ENCODE measurements at regions not wholly inside any gene's neighbourhood (a gene's known extent, or its start where the extent isn't known, plus 50 kb on each side); places are given as distances from the start of the nearest gene placed in this dataset.

DNA sequence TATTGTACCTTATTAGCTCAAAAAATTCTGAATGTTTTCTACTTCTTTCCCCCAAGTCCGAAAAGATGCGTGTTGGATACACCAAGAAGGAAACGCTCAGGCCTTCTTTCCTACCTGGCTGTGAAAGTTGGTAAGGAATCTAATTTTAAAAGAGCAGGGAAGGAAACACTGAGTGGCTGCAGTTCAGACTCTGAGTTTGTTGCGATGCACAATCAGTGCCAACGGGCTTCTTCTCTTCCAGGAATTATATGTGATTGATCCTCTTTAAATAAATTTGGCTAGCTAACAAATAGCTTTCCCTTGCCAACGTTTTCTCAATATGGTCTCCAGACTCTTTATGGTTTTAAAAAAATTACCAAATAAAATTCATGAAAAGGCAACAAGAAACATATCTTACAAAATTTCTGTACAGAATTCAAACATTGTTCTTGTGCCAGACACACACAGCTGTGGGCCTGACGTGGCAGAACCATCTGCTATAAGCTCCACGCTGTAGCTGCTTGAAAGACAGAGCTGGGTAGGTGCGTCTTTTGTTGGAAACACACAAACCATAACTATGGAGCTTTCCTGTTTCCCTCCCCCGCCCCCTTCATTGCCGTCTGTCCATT is 493.1 kb downstream of the ZNF608 start:
- peak in 1 of 2 experiments; percentile 13 for DNase-seq

- no peak for DNase-seq
These were observed 493.7 kb downstream of the ZNF608 start for GRCh38 chr5:124252747-124253146.

DNA sequence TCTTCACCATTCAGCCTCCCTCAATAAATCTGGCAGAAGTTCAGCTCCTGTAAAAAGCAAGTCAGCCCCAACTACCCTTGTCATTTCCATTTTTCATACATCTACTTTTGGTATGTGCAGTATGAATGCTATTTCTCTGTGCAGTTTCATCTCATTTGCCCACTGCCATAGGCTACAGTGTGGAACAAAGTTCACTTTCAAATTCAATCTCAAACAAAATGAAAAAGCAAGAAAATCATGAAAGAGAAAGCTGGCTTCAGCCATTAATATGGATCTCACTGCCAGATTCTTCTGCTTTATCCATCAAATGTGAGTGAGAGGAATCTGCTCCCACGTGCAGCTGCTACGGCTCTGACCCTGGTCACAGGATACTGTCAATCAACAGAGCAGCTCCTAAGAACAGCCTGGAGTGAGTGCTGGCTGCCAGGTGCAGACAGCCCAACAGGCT is 494.2 kb downstream of the ZNF608 start:
- DNase-seq: peak; percentile 23 to 51

- DNase-seq: no peak
These were observed 501.2 kb downstream of the ZNF608 start for GRCh38 chr5:124245276-124245675.

GRCh38 chr5:124240732-124241131 is 505.7 kb downstream of the ZNF608 start:
- DNase-seq: no peak

- no peak for DNase-seq
These were observed 506.9 kb downstream of the ZNF608 start for GRCh38 chr5:124239572-124239971.

DNA sequence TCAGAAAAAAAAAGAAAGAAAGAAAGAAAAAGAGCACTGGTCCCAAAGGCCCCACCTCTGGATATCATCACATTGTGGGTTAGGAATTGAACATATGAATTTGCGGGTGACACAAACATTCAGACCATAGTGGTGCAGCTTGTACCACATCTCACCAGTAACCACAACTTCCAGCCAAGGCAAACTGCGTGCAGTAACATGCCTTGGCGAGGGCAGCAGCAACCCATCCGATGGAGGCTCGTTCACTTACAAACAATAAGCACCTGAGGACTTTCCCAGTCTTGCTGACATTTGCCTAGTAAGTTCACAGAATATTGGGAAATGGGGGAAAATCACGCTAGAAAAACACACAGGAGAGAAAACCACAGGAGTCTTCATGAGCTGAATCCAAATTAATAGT is 508.1 kb downstream of the ZNF608 start:
- no peak for DNase-seq

DNA sequence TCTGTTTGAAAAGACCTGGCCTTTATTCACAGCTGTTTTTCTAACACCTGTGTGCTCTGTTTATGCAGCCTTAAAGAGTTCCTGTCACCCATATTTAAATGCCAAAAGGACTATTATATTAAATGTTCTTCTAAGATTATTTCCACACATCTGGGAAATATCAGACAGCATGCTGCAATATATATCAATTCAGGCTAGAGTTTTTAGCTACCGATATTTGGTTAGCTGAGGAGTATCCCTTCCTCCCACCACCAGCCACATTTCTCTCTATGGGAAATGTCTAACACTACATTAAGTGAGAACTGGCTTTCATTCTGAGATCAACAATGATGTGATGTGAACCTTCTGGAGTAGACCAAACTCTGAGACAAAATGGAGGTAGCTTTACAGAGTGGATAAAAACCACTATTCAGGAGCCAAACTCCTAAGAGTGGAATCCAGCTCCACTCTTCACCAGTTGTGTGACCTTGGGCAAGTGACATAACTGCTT is 509.2 kb downstream of the ZNF608 start:
- no peak for DNase-seq

DNA sequence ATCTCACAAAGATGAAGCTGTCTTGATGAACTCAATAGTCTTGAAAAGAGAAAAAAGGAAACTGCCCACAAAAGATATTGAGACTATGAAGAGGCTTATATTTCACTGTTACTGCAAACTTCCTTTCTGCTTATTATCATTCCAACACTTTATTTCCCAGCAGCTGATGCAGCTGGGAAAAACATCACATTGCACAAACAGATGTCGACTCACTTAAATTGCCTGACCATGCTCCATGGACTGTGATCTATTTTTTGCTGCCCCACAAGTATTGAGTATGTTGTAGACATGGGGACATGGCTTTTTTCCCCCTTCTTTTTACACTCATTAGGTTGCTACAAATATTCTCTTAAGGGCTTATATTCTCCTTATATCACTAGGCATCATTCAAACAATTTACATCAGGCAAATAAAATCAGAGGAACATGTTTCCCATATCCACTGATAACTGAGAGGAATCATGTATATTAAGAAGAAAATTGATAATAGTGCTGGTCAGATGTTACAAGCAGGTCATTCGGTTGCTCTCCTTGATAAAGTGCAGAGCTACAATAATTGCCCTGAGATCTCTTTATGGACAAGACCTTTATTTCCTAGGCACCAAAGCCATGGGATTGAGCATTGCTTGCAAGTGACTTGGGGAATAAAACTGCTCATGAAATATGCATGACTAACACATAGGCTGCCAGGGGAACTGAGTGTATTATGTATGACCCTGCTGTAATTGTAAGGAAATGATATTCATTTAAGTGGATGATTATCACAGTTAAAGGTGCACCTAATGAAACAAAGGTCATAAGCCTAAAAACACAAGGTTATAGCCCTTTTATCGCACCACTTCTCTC is 509.9 kb downstream of the ZNF608 start:
- no peak for DNase-seq

- DNase-seq: no peak
These were observed 510.9 kb downstream of the ZNF608 start for GRCh38 chr5:124235576-124235975.

DNA sequence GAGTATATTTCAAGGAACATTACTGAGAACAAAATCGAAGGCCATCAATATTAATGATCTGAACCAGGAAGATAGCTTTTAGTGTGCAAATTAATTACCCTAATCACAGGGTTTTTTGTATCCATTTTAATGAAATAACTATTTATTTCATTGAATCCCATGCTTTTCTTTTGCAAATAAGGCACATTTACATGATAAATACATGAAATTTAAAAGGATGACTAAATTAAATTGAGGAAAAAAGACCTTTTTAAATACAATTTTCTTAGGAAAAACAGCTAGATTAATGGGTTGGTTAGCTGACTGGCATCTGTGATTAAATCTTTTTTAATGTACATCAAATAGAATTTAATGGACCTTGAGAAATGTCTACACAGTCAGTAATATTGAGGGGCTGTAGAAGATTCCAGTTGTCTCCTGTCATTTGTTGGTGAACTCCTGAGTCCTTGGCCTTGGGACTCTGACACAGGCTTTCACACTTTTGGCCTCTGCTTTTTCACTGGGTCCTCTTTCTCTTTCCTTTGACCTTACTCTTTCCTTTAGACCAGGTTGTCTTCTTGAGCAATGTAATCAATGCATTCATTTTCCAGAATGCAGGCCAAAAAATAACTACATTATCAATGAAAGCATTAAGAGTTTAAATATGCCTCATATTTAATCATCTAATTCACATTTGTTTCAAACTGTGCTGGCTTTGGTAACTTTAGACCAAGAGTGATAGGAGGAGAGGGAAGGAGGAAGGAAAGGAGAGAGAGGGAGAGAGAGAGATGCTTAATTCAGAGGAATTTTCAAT is 511.5 kb downstream of the ZNF608 start:
- no peak for DNase-seq

DNA sequence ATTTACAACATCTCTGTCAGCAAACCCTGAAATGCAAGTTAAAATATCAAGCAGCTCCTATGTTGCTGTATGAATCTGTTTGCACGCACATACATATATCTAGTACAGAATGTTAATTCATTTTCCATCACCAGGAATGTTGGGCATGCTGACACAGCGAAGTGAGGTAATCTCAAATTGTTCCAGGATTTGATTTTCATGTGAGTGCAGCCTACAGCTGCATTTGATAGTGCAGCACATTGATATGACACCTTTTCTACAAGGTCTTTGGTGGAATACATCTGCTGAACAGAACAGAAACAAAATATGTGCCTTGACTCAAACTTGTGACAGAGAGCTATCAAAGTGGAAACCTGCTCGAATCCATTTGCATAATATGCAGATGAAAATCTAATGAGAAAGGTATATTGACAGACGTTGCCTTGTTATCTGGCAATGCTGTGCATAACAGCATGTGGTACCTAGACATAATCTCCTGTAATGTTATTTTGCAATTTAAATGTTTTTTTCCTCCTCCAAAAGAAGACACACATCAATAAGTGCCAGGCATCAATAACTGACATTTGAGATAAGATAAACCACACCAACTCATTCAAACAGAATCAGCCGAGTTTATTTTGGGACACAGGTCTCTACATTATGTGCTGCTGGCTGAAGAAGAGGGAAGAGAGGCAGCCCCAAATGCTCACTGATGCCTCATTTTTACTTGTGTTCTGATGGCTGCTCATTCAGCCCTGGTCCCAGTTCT is 512.2 kb downstream of the ZNF608 start:
- DNase-seq: no peak

- no peak for DNase-seq
These were observed 513.9 kb downstream of the ZNF608 start for GRCh38 chr5:124232515-124232914.

- DNase-seq: no peak
These were observed 514.6 kb downstream of the ZNF608 start for GRCh38 chr5:124231802-124232201.

DNA sequence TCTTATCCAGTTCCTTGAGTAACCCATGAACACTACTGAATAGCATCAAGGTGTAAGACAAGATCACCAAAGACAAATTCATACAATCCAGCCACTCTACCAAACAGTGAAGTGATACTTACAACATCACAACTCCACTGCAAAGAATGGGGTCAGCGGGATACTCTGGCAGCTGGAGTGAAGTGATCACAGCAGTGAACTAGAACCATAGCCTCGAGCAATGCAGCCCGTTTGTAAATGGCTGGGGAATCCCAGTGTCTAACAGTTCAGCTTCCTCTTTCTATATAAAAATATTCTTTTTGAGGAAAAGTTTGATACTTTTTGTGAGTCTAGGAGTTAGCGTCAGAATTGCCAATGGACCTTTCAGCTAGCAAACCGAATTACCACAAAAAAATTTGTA is 515.2 kb downstream of the ZNF608 start:
- no peak for DNase-seq

- no peak for DNase-seq
These were observed 516.0 kb downstream of the ZNF608 start for GRCh38 chr5:124230456-124230855.

DNA sequence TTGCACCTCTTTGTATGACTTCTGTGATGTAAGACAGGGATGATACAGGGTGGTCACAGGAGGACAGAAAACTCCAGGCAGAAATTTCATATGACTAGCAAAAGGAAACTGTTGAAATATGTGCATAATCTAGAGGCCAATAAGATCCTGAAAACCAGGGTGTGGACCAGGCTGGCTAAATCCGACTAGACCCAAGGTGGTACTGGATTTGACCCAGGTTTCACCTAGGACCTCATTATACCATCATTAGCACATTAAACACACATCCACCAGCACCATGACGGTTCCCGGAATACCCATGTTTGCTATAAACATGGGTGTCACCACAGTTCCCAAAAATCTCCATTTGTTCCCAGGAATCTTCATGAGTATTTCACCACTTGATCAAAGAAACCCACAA is 517.1 kb downstream of the ZNF608 start:
- no peak for DNase-seq

- no peak for DNase-seq
These were observed 518.5 kb downstream of the ZNF608 start for GRCh38 chr5:124227914-124228313.

GRCh38 chr5:124220418-124220817 is 526.0 kb downstream of the ZNF608 start:
- DNase-seq: no peak

DNA sequence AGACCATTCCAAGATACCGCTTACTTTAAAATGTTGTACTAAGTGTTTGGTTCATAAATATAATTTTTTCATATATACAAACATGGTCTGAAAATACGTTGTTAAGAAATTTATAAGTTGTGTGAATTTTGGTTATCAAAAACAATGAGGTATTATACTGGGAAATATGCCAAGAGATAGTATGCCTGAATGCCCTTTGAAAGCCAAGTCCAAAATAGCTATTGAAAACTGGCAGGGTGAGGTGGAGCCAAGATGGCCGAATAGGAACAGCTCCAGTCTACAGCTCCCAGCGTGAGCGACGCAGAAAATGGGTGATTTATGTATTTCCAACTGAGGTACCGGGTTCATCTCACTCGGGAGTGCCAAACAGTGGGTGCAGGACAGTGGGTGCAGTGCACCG is 533.5 kb downstream of the ZNF608 start:
- no peak for DNase-seq

DNA sequence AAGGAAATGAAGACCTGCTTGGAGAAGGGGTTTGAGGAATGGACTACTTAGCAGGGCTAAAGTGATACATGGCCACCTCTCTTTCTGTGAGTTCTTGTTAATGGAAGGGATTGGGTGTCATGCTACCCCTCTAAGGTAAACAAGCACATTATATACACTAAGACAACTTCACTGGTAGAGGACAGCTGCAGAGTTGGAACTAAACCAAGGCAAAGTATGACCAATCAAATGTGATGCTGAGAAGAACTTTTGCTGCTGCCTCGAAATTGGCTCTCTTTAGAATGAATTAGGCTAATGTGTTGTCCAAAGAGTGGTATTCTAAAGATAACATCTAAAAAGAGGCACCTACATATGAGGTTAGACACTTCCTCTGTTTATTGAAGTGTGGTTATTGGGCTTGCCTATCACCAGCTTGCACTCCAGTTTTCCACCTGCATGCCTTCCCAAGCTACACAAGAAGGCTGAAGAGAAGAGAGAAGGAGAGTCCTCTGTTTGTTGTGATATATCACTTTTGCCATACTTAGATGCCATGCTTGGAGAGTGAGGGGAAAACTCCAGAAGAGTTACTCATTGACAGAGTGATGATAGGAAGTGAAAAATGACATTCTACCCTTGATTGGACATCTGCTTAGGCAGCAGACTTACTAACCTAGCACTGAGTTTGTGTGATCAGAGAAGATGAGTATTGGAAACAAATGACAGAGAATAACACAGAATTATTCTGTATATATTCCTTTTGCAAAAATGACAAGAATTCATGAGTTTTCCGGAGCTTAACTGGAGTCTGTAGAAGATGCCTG is 536.1 kb downstream of the ZNF608 start:
- DNase-seq: no peak

DNA sequence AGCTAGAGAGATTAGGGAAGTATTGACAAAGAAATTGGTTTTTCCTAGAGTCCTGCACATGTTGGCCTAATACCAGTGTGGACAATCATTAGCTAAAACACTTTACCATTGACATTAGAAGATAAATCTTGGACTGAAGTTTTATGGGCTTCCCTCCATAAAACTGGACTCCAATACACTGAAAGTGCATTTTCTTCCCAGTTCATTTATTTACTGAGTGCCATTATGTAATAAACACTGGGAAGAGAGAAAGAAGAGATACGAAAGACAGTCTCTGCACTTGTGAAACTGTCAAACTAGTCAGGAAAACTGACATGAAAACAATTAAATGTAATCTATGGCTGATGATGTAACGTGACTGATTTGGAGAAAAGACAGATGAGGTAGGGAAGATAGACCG is 539.3 kb downstream of the ZNF608 start:
- DNase-seq: no peak
